ENCODE measurements at regions not wholly inside any gene's neighbourhood (a gene's known extent, or its start where the extent isn't known, plus 50 kb on each side); places are given as distances from the start of the nearest gene placed in this dataset.

DNA sequence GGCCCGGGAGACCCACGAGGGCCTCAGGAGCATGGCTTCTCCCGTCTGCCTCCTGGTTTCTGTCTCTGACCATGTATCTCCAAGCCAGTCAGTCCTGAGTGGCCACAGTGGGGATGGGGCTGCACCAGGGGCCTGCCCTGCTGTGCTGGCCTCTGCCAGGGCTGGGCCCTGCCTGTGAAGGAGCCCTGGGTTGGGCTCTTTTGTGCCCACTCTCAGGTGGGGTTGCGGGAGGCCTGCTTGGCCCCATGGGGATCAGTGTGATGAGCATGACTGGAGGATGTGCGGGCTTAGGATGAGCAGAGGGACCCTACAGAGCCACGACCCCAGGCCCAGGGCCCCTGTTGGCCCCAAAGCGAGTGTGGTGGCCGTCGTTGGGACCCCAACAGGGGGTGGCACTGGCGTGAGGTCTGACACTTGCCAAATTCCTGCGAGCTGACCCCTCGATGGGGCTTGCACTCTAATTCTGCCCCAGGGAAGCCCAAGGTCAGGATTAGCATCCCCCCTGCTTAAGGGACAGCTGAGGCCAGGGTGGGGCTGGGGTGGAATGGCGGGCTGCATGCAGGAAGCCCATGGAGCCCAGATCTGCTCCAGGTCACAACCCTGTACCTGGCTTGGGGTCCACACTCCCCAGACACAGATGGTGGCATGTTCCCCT is 90.0 kb upstream of the BHLHE23 start:
- no peak for TF ChIP-seq EP300 (IDR thresholded peaks at IDR 0.05; ENCODE audit: low read length)
- TF ChIP-seq SP1 (CRISPR knock-in tag; IDR thresholded peaks at IDR 0.05) = no peak
- no peak for TF ChIP-seq JUNB (CRISPR knock-in tag; conservative IDR thresholded peaks at IDR 0.05)
- no peak for TF ChIP-seq RUNX1 (IDR thresholded peaks at IDR 0.05; ENCODE audit: low read depth)
- TF ChIP-seq PHF8 (IDR thresholded peaks at IDR 0.05; ENCODE audit: borderline replicate concordance, low read length) = no peak
- TF ChIP-seq, protein P1, sequence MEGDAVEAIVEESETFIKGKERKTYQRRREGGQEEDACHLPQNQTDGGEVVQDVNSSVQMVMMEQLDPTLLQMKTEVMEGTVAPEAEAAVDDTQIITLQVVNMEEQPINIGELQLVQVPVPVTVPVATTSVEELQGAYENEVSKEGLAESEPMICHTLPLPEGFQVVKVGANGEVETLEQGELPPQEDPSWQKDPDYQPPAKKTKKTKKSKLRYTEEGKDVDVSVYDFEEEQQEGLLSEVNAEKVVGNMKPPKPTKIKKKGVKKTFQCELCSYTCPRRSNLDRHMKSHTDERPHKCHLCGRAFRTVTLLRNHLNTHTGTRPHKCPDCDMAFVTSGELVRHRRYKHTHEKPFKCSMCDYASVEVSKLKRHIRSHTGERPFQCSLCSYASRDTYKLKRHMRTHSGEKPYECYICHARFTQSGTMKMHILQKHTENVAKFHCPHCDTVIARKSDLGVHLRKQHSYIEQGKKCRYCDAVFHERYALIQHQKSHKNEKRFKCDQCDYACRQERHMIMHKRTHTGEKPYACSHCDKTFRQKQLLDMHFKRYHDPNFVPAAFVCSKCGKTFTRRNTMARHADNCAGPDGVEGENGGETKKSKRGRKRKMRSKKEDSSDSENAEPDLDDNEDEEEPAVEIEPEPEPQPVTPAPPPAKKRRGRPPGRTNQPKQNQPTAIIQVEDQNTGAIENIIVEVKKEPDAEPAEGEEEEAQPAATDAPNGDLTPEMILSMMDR (IDR thresholded peaks at IDR 0.05 in 2 of 3, conservative IDR thresholded peaks at IDR 0.05 in 1 of 3; ENCODE audit: insufficient read depth in 2 of 3, low read depth in 1 of 3, low read length in 3 of 3) = no peak

All from K562 (cell line).